H1 (cell line): ENCODE measurements at regions not wholly inside any gene's neighbourhood (a gene's known extent, or its start where the extent isn't known, plus 50 kb on each side); places are given as distances from the start of the nearest gene placed in this dataset.
"Not testable (repeated sequence)": the region's sequence is repeated elsewhere in the genome, so short reads cannot be mapped to it uniquely, and the experiment has no call there.

Experiments
- CTCF ChIA-PET: fragments of 300-600 bp; sonication (Branson Sonifier 250); formaldehyde crosslinking; loops from one replicate; lab custom pipeline; 2021; ENCODE audit not compliant: partially characterized antibody; lab: Charles Lee
- POLR2A ChIA-PET: fragments of 300-600 bp; sonication (Branson Sonifier 250); formaldehyde crosslinking; loops from one replicate; lab custom pipeline; 2021; ENCODE audit warnings: inconsistent platforms; ENCODE audit not compliant: partially characterized antibody; lab: Charles Lee
- DNase-seq, 2 experiments: peaks; one replicate each; pipeline versions ENCODE4 v3.0.0 to v3.0.0-alpha.2; 2010 to 2022; ENCODE audit warnings: low spot score in 2 of 2, low read depth in 1 of 2, mixed read lengths in 1 of 2
- FAIRE-seq: peaks from 2 replicates; lab custom pipeline; 2011; peaks lifted over from hg19 to GRCh38; lab: Jason Lieb, UNC
- H2AFZ ChIP-seq: 2 replicates; pipeline ENCODE4 v1.8.1; 2012; ENCODE audit warnings: low read length, inconsistent platforms
- H2AK5ac ChIP-seq: 2 replicates; pipeline ENCODE4 v1.6.1; 2013; ENCODE audit warnings: low read depth, low read length
- H2BK120ac ChIP-seq: replicated peaks from 2 replicates; pipeline ENCODE3; 2013; ENCODE audit warnings: low read depth, low read length, inconsistent platforms
- H2BK12ac ChIP-seq: 2 replicates; pipeline ENCODE4 v1.6.1; 2013; ENCODE audit warnings: low read depth, low read length
- H2BK15ac ChIP-seq: 2 replicates; pipeline ENCODE4 v1.6.1; 2013; ENCODE audit warnings: low read length
- H2BK20ac ChIP-seq: 2 replicates; pipeline ENCODE4 v1.6.1; 2013; ENCODE audit warnings: low read length
- H2BK5ac ChIP-seq: 2 replicates; pipeline ENCODE4 v1.6.1; 2013; ENCODE audit warnings: low read depth, low read length
- H3K14ac ChIP-seq: 2 replicates; pipeline ENCODE4 v1.6.1; 2013; ENCODE audit warnings: inconsistent platforms; ENCODE audit not compliant: insufficient read length
- H3K18ac ChIP-seq: 2 replicates; pipeline ENCODE4 v1.6.1; 2013; ENCODE audit warnings: low read length; ENCODE audit errors: extremely low read depth
- H3K23ac ChIP-seq: 2 replicates; pipeline ENCODE4 v1.6.1; 2013; ENCODE audit warnings: inconsistent platforms; ENCODE audit not compliant: insufficient read length
- H3K23me2 ChIP-seq: 2 replicates; pipeline ENCODE4 v1.6.1; 2013; ENCODE audit warnings: low read depth, low read length
- H3K27ac ChIP-seq: 2 replicates; pipeline ENCODE4 v1.6.1; 2011; ENCODE audit warnings: low read depth, low read length, inconsistent platforms
- H3K27me3 ChIP-seq, 4 experiments: replicated peaks in 1 of 4; 1 replicate in 1 of 4; 2 replicates in 3 of 4; pipeline versions ENCODE4 v1.6.1 to v1.8.1; 2011 to 2013; ENCODE audit warnings: low read length in 3 of 4, mild to moderate bottlenecking in 3 of 4, inconsistent platforms in 2 of 4, mixed read lengths in 2 of 4, moderate library complexity in 1 of 4; ENCODE audit not compliant: control insufficient read depth in 3 of 4, insufficient read depth in 3 of 4; ENCODE audit errors: extremely low read depth in 1 of 4
- H3K36me3 ChIP-seq, 4 experiments: 2 replicates each; pipeline versions ENCODE4 v1.6.1 to v1.8.1; 2011 to 2013; ENCODE audit warnings: mild to moderate bottlenecking in 4 of 4, low read length in 3 of 4, moderate library complexity in 2 of 4, control low read depth in 1 of 4, inconsistent platforms in 1 of 4; ENCODE audit not compliant: insufficient read depth in 4 of 4, control insufficient read depth in 2 of 4
- H3K4ac ChIP-seq: replicated peaks from 2 replicates; pipeline ENCODE3; 2013; ENCODE audit warnings: low read length, low read depth, mixed read lengths, inconsistent platforms; ENCODE audit not compliant: insufficient read length
- H3K4me1 ChIP-seq, 4 experiments: replicated peaks in 1 of 4; 1 replicate in 1 of 4; 2 replicates in 3 of 4; pipeline versions ENCODE4 v1.6.1 to v1.8.1; 2011 to 2013; ENCODE audit warnings: low read length in 3 of 4, inconsistent platforms in 2 of 4, mixed read lengths in 1 of 4; ENCODE audit not compliant: insufficient read depth in 4 of 4, control insufficient read depth in 3 of 4
- H3K4me2 ChIP-seq, 2 experiments: 2 replicates each; pipeline versions ENCODE4 v1.6.1 to v1.8.1; 2011 to 2013; ENCODE audit warnings: low read depth in 2 of 2, low read length in 2 of 2, control low read depth in 1 of 2, inconsistent platforms in 1 of 2, mild to moderate bottlenecking in 1 of 2; ENCODE audit not compliant: insufficient read depth in 1 of 2
- H3K4me3 ChIP-seq, 4 experiments: fragments of 200-600, 300-600 bp in 1 of 4; sonication (generic), shearing (Covaris generic), sonication (Bioruptor Twin) in 1 of 4; 2 replicates each; pipeline versions ENCODE4 v1.5.1 to v1.8.1; 2011 to 2016; ENCODE audit warnings: low read length in 4 of 4, low read depth in 3 of 4, control low read depth in 2 of 4, inconsistent platforms in 2 of 4, mild to moderate bottlenecking in 2 of 4, mixed read lengths in 1 of 4, moderate library complexity in 1 of 4; ENCODE audit not compliant: insufficient read depth in 2 of 4; ENCODE audit errors: extremely low read depth in 1 of 4
- H3K56ac ChIP-seq: replicated peaks from 2 replicates; pipeline ENCODE3; 2013; ENCODE audit warnings: low read depth, mild to moderate bottlenecking, mixed read lengths, low read length, inconsistent platforms; ENCODE audit not compliant: insufficient read length
- H3K79me1 ChIP-seq: 2 replicates; pipeline ENCODE4 v1.6.1; 2013; ENCODE audit warnings: low read depth, low read length, control low read depth
- H3K79me2 ChIP-seq, 2 experiments: 2 replicates each; pipeline versions ENCODE4 v1.6.1 to v1.8.1; 2012 to 2013; ENCODE audit warnings: low read length in 2 of 2, mild to moderate bottlenecking in 2 of 2, inconsistent platforms in 1 of 2; ENCODE audit not compliant: insufficient read depth in 2 of 2, control insufficient read depth in 1 of 2
- H3K9ac ChIP-seq, 4 experiments: replicated peaks in 1 of 4; 1 replicate in 1 of 4; 2 replicates in 3 of 4; pipeline versions ENCODE4 v1.6.1 to v1.8.1; 2011 to 2013; ENCODE audit warnings: low read depth in 3 of 4, low read length in 3 of 4, control low read depth in 2 of 4, mild to moderate bottlenecking in 2 of 4, moderate library complexity in 2 of 4, inconsistent platforms in 1 of 4; ENCODE audit errors: extremely low read depth in 1 of 4
- H3K9me3 ChIP-seq, 2 experiments: 2 replicates each; pipeline versions ENCODE4 v1.6.1 to v1.8.1; 2012 to 2013; ENCODE audit warnings: mild to moderate bottlenecking in 2 of 2, moderate library complexity in 2 of 2, control low read depth in 1 of 2, inconsistent platforms in 1 of 2, low read depth in 1 of 2, low read length in 1 of 2, mixed read lengths in 1 of 2; ENCODE audit not compliant: insufficient read depth in 2 of 2
- H4K20me1 ChIP-seq, 2 experiments: replicated peaks in 1 of 2; 2 replicates each; pipeline versions ENCODE3 to v1.8.1; 2011 to 2013; ENCODE audit warnings: inconsistent platforms in 2 of 2, low read length in 2 of 2, mild to moderate bottlenecking in 1 of 2; ENCODE audit not compliant: insufficient read depth in 2 of 2, control insufficient read depth in 1 of 2
- H4K5ac ChIP-seq: 2 replicates; pipeline ENCODE4 v1.6.1; 2013; ENCODE audit warnings: low read length, low read depth, mixed read lengths, inconsistent platforms; ENCODE audit not compliant: insufficient read length
- H4K8ac ChIP-seq: 2 replicates; pipeline ENCODE4 v1.8.0; 2013; ENCODE audit warnings: mild to moderate bottlenecking, moderate library complexity, low read length, inconsistent platforms; ENCODE audit not compliant: insufficient read depth; ENCODE audit errors: extremely low read depth
- H4K91ac ChIP-seq: replicated peaks from 2 replicates; pipeline ENCODE3; 2013; ENCODE audit warnings: low read length, mixed read lengths, inconsistent platforms; ENCODE audit not compliant: insufficient read length
- SIRT6 ChIP-seq: IDR thresholded peaks from one replicate; pipeline ENCODE4 v1.7.1; 2012; ENCODE audit warnings: low read length, inconsistent platforms
- ZNF274 ChIP-seq: IDR thresholded peaks from 2 replicates; pipeline ENCODE4 v1.7.0; 2012; ENCODE audit warnings: low read length, borderline replicate concordance; ENCODE audit errors: extremely low read depth
- WGBS, 2 experiments: shearing (Covaris generic) in 1 of 2; methylation state at CpG; one replicate each; pipeline versions ENCODE4 v1.1.6 to v1.1.7; 2013 to 2015; ENCODE audit warnings: low lambda C conversion rate in 2 of 2, mixed read lengths in 2 of 2, inconsistent platforms in 1 of 2, low coverage in 1 of 2, missing lambda C conversion rate in 1 of 2; ENCODE audit not compliant: insufficient replicate concordance in 2 of 2, insufficient coverage in 1 of 2, insufficient read length in 1 of 2; ENCODE audit errors: extremely low coverage in 1 of 2, missing lambda C conversion rate in 1 of 2; 5-methylcytosine and 5-hydroxymethylcytosine counted together

GRCh38 chr6:8803181-8803760, 367.9 kb upstream of the SLC35B3 start (continued):
- TF ChIP-seq SIRT6 (no peak), ZNF274 (no peak)

GRCh38 chr6:8802397-8802796, 367.1 kb upstream of the SLC35B3 start:
- H3K18ac ChIP-seq, H4K91ac ChIP-seq, H2BK15ac ChIP-seq, H2BK12ac ChIP-seq, H3K23ac ChIP-seq, H3K79me1 ChIP-seq, H4K5ac ChIP-seq, H2BK20ac ChIP-seq, H2AFZ ChIP-seq, FAIRE-seq, H2BK5ac ChIP-seq, H3K14ac ChIP-seq, H4K8ac ChIP-seq, H3K23me2 ChIP-seq, H3K27ac ChIP-seq, H2BK120ac ChIP-seq, H3K27me3 ChIP-seq, H3K4ac ChIP-seq, H4K20me1 ChIP-seq, DNase-seq, H3K9me3 ChIP-seq, H3K36me3 ChIP-seq, H3K4me3 ChIP-seq, H3K79me2 ChIP-seq, H3K9ac ChIP-seq, H3K4me2 ChIP-seq, H3K56ac ChIP-seq, POLR2A ChIA-PET, H3K4me1 ChIP-seq, H2AK5ac ChIP-seq, CTCF ChIA-PET: not testable (repeated sequence)
- WGBS, 2 experiments: 87% methylated on average over 4 of the region's 4 CpGs; no CpG with 5 or more reads in 1 of the 2 experiments
